Astrocyte (in vitro differentiated cells and primary cell): ENCODE measurements at regions not wholly inside any gene's neighbourhood (a gene's known extent, or its start where the extent isn't known, plus 50 kb on each side); places are given as distances from the start of the nearest gene placed in this dataset.

Experiments used
- DNase-seq: peaks from one replicate; pipeline ENCODE4 v3.0.0-alpha.2; 2010; ENCODE audit warnings: low read depth
- FAIRE-seq: peaks from 2 replicates; lab custom pipeline; 2011; peaks lifted over from hg19 to GRCh38; lab: Jason Lieb, UNC
- H2AFZ ChIP-seq: 2 replicates; pipeline ENCODE4 v1.6.0; 2012; ENCODE audit warnings: low read depth, low read length, inconsistent platforms
- H3K27ac ChIP-seq: 2 replicates; pipeline ENCODE4 v1.5.1; 2011; ENCODE audit warnings: low read depth, low read length, inconsistent platforms
- H3K27me3 ChIP-seq: 2 replicates; pipeline ENCODE4 v1.6.0; 2011; ENCODE audit warnings: low read length, inconsistent platforms; ENCODE audit not compliant: insufficient read depth
- H3K36me3 ChIP-seq: 2 replicates; pipeline ENCODE4 v1.5.1; 2011; ENCODE audit warnings: low read length, inconsistent platforms; ENCODE audit not compliant: insufficient read depth
- H3K4me1 ChIP-seq: 2 replicates; pipeline ENCODE4 v1.5.1; 2011; ENCODE audit warnings: low read length, inconsistent platforms; ENCODE audit not compliant: insufficient read depth
- H3K4me2 ChIP-seq: 2 replicates; pipeline ENCODE4 v1.6.0; 2012; ENCODE audit warnings: low read length, inconsistent platforms
- H3K4me3 ChIP-seq: 2 replicates; pipeline ENCODE4 v1.5.1; 2011; ENCODE audit warnings: low read depth, mild to moderate bottlenecking, low read length, inconsistent platforms; ENCODE audit not compliant: insufficient read depth
- H3K79me2 ChIP-seq: 2 replicates; pipeline ENCODE4 v1.6.0; 2012; ENCODE audit warnings: mild to moderate bottlenecking, low read length, inconsistent platforms; ENCODE audit not compliant: insufficient read depth
- H3K9ac ChIP-seq: 2 replicates; pipeline ENCODE4 v1.6.0; 2012; ENCODE audit warnings: mild to moderate bottlenecking, low read length, inconsistent platforms
- H3K9me3 ChIP-seq: 2 replicates; pipeline ENCODE4 v1.5.1; 2012; ENCODE audit warnings: low read depth, mild to moderate bottlenecking, low read length, inconsistent platforms; ENCODE audit not compliant: insufficient read depth
- H4K20me1 ChIP-seq: 2 replicates; pipeline ENCODE4 v1.6.0; 2012; ENCODE audit warnings: low read length, inconsistent platforms; ENCODE audit not compliant: insufficient read depth
- H3K27ac Mint-ChIP-seq: one replicate; pipeline ENCODE4 v1.8.0; 2021; ENCODE audit warnings: mild to moderate bottlenecking, mixed read lengths; ENCODE audit not compliant: unreplicated experiment
- H3K27me3 Mint-ChIP-seq: one replicate; pipeline ENCODE4 v1.8.0; 2021; ENCODE audit warnings: low read depth, mixed read lengths; ENCODE audit not compliant: unreplicated experiment
- H3K36me3 Mint-ChIP-seq: one replicate; pipeline ENCODE4 v1.8.0; 2021; ENCODE audit warnings: low read depth, mixed read lengths; ENCODE audit not compliant: unreplicated experiment
- H3K4me1 Mint-ChIP-seq: one replicate; pipeline ENCODE4 v1.8.0; 2021; ENCODE audit warnings: low read depth, mixed read lengths; ENCODE audit not compliant: unreplicated experiment
- H3K4me3 Mint-ChIP-seq: one replicate; pipeline ENCODE4 v1.8.0; 2021; ENCODE audit warnings: mild to moderate bottlenecking, moderate library complexity, mixed read lengths; ENCODE audit not compliant: unreplicated experiment
- H3K9me3 Mint-ChIP-seq: one replicate; pipeline ENCODE4 v1.8.0; 2021; ENCODE audit warnings: mild to moderate bottlenecking, mixed read lengths; ENCODE audit not compliant: unreplicated experiment
- CTCF ChIP-seq: IDR thresholded peaks from 2 replicates; pipeline ENCODE4 v1.5.1; 2011; ENCODE audit warnings: low read depth, mild to moderate bottlenecking, inconsistent platforms, low read length, moderate library complexity; ENCODE audit not compliant: insufficient read depth
- EZH2 ChIP-seq: IDR thresholded peaks from 2 replicates; pipeline ENCODE4 v1.6.1; 2012; ENCODE audit warnings: mild to moderate bottlenecking, low read length, inconsistent platforms; ENCODE audit not compliant: insufficient read depth

- no peak overlapping the region for H3K4me2 ChIP-seq
- H3K9me3 ChIP-seq: no peaks in the 10 kb centered on the region
- no peak overlapping the region for H3K9ac ChIP-seq
- H3K27me3 ChIP-seq: no peaks in the 10 kb centered on the region
- DNase-seq: no peak
- no peaks in the 10 kb centered on the region for H3K79me2 ChIP-seq
- peaks cover 4% of the 10 kb centered on the region for H3K9me3 Mint-ChIP-seq
- H3K36me3 Mint-ChIP-seq: no peaks in the 10 kb centered on the region
- no peaks in the 10 kb centered on the region for H4K20me1 ChIP-seq
- H3K4me3 Mint-ChIP-seq: no peak overlapping the region
- no peaks in the 10 kb centered on the region for H3K4me1 ChIP-seq
- H3K36me3 ChIP-seq: no peaks in the 10 kb centered on the region
- peaks cover 68% of the 10 kb centered on the region for H3K27me3 Mint-ChIP-seq
- H3K4me3 ChIP-seq: no peak overlapping the region
- TF ChIP-seq CTCF: no peak
- no peak for TF ChIP-seq EZH2
- no peak overlapping the region for H2AFZ ChIP-seq
- H3K27ac Mint-ChIP-seq: no peak overlapping the region
- no peak overlapping the region for H3K27ac ChIP-seq
- FAIRE-seq: no peak
- no peaks in the 10 kb centered on the region for H3K4me1 Mint-ChIP-seq
These were observed 72.0 kb upstream of the IGLL5 start for GRCh38 chr22:22815397-22816170.

GRCh38 chr22:22816171-22816514 is 71.5 kb upstream of the IGLL5 start:
- H3K27me3 ChIP-seq: no peaks in the 10 kb centered on the region
- H3K27ac ChIP-seq: no peak overlapping the region
- peaks cover 4% of the 10 kb centered on the region for H3K9me3 Mint-ChIP-seq
- no peak overlapping the region for H3K4me2 ChIP-seq
- no peak for TF ChIP-seq CTCF
- no peak for TF ChIP-seq EZH2
- no peaks in the 10 kb centered on the region for H3K79me2 ChIP-seq
- no peaks in the 10 kb centered on the region for H3K9me3 ChIP-seq
- no peaks in the 10 kb centered on the region for H4K20me1 ChIP-seq
- DNase-seq (no peak), FAIRE-seq (no peak)
- no peaks in the 10 kb centered on the region for H3K36me3 Mint-ChIP-seq
- H3K27me3 Mint-ChIP-seq: peaks cover 68% of the 10 kb centered on the region
- H2AFZ ChIP-seq: no peak overlapping the region
- no peaks in the 10 kb centered on the region for H3K36me3 ChIP-seq
- H3K4me3 ChIP-seq: no peak overlapping the region
- H3K4me1 ChIP-seq: no peaks in the 10 kb centered on the region
- H3K4me3 Mint-ChIP-seq: no peak overlapping the region
- no peaks in the 10 kb centered on the region for H3K4me1 Mint-ChIP-seq
- no peak overlapping the region for H3K27ac Mint-ChIP-seq
- H3K9ac ChIP-seq: no peak overlapping the region

- no peak overlapping the region for H3K27ac Mint-ChIP-seq
- no peak overlapping the region for H3K4me3 Mint-ChIP-seq
- H3K4me1 Mint-ChIP-seq: no peaks in the 10 kb centered on the region
- H3K9me3 ChIP-seq: no peaks in the 10 kb centered on the region
- no peak overlapping the region for H3K9ac ChIP-seq
- no peak overlapping the region for H3K4me2 ChIP-seq
- H2AFZ ChIP-seq: no peak overlapping the region
- TF ChIP-seq CTCF (no peak), EZH2 (no peak)
- FAIRE-seq (no peak), DNase-seq (no peak)
- H3K4me1 ChIP-seq: no peaks in the 10 kb centered on the region
- peaks cover 74% of the 10 kb centered on the region for H3K27me3 Mint-ChIP-seq
- no peaks in the 10 kb centered on the region for H3K36me3 ChIP-seq
- H3K36me3 Mint-ChIP-seq: no peaks in the 10 kb centered on the region
- H3K79me2 ChIP-seq: no peaks in the 10 kb centered on the region
- no peak overlapping the region for H3K4me3 ChIP-seq
- H4K20me1 ChIP-seq: no peaks in the 10 kb centered on the region
- H3K27ac ChIP-seq: no peak overlapping the region
- no peaks in the 10 kb centered on the region for H3K27me3 ChIP-seq
- peaks cover 4% of the 10 kb centered on the region for H3K9me3 Mint-ChIP-seq
These were observed 70.7 kb upstream of the IGLL5 start for GRCh38 chr22:22816766-22817410.
